ENCODE measurements at regions not wholly inside any gene's neighbourhood (a gene's known extent, or its start where the extent isn't known, plus 50 kb on each side); places are given as distances from the start of the nearest gene placed in this dataset.

DNA sequence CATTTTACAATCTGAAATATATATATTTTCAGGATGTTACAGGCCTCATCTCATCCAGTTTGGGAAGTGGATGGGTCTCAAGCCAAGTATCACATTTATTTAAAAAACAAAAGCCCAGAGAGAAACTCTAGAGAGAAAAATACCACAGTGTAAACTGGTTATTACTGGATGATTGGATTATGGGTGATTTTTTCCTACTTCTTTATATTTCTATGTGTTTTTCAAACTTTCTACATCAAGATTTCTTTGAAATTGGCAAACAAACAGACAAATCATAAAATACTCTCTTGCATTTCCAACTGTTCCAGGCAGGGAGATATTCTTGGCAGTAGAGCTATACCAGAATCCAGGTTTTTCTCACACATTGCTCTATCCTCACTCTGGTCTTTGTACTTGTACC lies 116.0 kb upstream of the SMIM23 start:
- TF ChIP-seq, protein P1, sequence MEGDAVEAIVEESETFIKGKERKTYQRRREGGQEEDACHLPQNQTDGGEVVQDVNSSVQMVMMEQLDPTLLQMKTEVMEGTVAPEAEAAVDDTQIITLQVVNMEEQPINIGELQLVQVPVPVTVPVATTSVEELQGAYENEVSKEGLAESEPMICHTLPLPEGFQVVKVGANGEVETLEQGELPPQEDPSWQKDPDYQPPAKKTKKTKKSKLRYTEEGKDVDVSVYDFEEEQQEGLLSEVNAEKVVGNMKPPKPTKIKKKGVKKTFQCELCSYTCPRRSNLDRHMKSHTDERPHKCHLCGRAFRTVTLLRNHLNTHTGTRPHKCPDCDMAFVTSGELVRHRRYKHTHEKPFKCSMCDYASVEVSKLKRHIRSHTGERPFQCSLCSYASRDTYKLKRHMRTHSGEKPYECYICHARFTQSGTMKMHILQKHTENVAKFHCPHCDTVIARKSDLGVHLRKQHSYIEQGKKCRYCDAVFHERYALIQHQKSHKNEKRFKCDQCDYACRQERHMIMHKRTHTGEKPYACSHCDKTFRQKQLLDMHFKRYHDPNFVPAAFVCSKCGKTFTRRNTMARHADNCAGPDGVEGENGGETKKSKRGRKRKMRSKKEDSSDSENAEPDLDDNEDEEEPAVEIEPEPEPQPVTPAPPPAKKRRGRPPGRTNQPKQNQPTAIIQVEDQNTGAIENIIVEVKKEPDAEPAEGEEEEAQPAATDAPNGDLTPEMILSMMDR (IDR thresholded peaks at IDR 0.05; ENCODE audit: insufficient read depth, low read depth, low read length, missing control alignments) = no peak
- DNase-seq (ENCODE audit: low read depth) = no peak

DNA sequence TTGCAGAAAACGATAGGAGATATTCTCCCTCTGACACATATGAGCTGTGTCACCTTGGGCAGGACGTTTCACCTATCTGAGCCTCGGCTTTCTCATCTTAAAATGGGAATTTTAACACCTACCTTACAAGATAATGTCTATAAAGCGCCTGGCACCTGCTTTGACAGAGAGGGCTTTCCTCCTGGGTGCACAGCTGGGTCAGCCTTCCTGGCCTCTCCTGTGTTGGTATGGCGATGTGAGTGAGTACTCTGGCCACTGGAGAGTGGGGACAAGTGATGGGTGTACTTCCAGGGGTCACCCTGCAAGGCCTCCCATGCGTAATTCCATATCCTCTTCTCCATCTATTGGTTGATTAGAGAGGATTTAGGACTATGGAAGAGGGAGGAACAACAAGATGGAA lies 113.1 kb upstream of the SMIM23 start:
- DNase-seq (ENCODE audit: low read depth) = no peak
- no peak overlapping the region for H3K4me3 ChIP-seq (ENCODE audit: low read length)
- TF ChIP-seq, protein P1 (IDR thresholded peaks at IDR 0.05; ENCODE audit: insufficient read depth, low read depth, low read length, missing control alignments) = no peak

More for the DNA sequence above, 116.0 kb upstream of the SMIM23 start:
- no peak overlapping the region for H3K4me3 ChIP-seq (ENCODE audit: low read length)

DNA sequence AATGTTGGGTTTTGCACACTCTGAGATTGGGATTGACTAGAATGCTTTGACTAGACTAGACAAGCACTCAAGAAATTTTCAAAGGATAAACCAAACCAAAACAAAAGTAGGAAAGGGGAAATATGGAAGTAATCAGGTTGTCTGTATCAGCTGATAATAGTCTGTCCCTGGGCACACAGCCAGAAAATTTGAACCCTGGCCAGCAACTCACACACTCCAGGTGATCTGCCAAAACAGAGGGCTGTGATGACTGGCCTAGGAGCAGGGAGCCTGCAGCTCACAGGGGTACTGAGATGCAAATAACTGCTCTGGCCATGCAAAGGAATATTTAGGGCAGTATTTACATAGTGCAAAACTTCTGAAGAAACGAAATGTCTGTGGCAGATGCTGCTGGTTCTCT lies 112.3 kb upstream of the SMIM23 start:
- H3K4me3 ChIP-seq (ENCODE audit: low read length) = no peak overlapping the region
- TF ChIP-seq, protein P1 (IDR thresholded peaks at IDR 0.05; ENCODE audit: insufficient read depth, low read depth, low read length, missing control alignments) = no peak
- no peak for DNase-seq (ENCODE audit: low read depth)

DNA sequence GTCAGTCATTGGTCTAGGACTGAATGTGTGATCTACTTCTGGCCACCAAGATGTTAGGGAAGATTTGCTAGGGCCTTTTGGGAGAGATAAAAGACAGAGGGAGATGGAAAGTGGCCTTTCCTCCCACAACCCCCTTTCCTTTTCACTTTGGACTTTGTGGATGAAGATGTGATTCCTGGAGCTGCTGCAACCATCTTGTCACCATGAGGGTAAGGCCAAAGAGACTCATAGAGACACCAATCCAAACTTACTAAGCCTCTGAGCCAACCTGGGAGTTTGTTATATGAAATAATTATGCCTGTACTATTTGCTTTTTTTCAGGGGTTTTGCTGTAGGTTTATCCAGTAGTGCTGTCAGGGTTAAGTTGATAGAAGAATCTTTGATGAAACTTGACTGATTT lies 111.8 kb upstream of the SMIM23 start:
- no peak for DNase-seq (ENCODE audit: low read depth)
- TF ChIP-seq, protein P1 (IDR thresholded peaks at IDR 0.05; ENCODE audit: insufficient read depth, low read depth, low read length, missing control alignments) = no peak
- no peak overlapping the region for H3K4me3 ChIP-seq (ENCODE audit: low read length)

DNA sequence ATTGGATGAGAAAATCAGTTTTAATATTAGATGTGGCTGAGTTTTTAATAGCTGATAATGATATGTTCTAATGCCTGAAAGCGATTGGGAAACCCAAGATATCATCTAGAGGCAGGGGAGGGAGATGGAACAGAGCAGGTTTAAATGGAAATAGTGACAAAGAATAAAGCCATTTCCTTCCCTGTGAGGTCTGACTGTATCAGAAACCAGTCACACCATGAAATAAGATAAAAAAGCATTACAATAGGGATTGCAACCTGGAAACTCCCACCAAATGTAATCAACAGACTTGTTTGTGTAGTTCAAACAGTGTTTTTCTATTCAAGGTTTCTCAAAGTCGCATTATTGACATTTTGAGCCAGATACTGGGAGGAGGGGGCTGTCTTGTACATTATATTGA lies 110.1 kb upstream of the SMIM23 start:
- TF ChIP-seq, protein P1 (IDR thresholded peaks at IDR 0.05; ENCODE audit: insufficient read depth, low read depth, low read length, missing control alignments) = no peak
- no peak for DNase-seq (ENCODE audit: low read depth)
- H3K4me3 ChIP-seq (ENCODE audit: low read length) = no peak overlapping the region

DNA sequence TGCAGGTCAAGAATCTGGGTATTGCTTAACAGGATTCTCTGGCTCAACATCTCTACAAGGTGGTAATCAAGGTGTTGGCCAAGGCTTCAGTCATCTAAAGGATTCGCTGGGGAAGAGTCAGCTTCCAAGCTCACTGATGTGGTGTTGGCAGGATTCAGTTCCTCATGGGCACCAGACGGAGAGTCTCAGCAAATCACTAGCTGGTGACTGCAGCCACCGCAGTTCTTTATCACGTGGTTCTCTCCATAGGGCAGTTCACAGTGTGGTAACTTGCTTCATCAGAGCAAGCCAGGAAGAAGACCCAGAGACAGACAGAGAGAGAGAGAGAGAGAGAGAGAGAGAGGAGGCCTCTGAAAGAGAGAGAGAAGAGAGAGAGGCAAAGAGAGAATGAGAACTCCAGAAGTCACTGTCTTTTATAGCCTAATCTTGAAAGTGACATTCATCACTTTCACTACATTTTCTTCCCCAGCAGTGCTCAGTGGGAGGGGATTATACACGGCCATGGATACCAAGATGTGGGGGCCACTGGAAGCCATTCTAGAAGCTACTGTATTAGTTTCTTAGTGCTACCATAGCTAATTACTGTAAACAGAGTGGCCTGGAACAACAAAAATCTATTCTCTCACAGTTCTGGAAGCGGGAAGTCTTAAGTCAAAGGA lies 109.2 kb upstream of the SMIM23 start:
- DNase-seq (ENCODE audit: low read depth) = no peak
- TF ChIP-seq, protein P1 (IDR thresholded peaks at IDR 0.05; ENCODE audit: insufficient read depth, low read depth, low read length, missing control alignments) = no peak
- no peak overlapping the region for H3K4me3 ChIP-seq (ENCODE audit: low read length)

DNA sequence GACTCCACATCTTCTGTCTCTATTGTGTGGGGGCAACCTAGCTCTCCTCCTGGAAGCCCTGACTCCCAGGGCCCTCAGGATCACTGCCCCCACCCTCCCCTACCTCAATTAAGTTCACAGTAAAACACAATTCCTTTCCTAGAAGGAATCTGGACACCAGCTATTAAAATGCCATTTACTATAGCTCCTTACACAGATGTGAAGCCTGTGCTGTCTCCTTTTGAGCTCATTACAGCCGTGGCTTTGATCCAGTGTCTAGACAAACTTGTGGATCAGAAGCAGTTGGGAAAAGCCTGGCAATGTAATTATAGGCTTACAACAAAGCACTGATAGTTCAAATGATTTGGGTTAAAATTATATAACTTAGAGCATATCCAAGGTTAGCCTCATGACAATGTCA lies 107.0 kb upstream of the SMIM23 start:
- no peak overlapping the region for H3K4me3 ChIP-seq (ENCODE audit: low read length)
- TF ChIP-seq, protein P1 (IDR thresholded peaks at IDR 0.05; ENCODE audit: insufficient read depth, low read depth, low read length, missing control alignments) = no peak
- no peak for DNase-seq (ENCODE audit: low read depth)

All from epithelial cell of esophagus (primary cell).